Sciatic nerve (tissue), 2 donors: ENCODE measurements at regions not wholly inside any gene's neighbourhood (a gene's known extent, or its start where the extent isn't known, plus 50 kb on each side); places are given as distances from the start of the nearest gene placed in this dataset.

Experiments used
- ATAC-seq: fragments of 200-7000 bp; cut with Tn5 transposase; one replicate; pipeline ENCODE4 v1.9.1; 2020; ENCODE audit warnings: mild to moderate bottlenecking, moderate library complexity
- DNase-seq: peaks from one replicate; pipeline ENCODE4 v3.0.0-alpha.2; 2020; ENCODE audit warnings: low spot score
- intact Hi-C: fragments of 100-400 bp; cut with DNase I; formaldehyde crosslinking; loops from one replicate; pipeline ENCODE4 v1.14.2; 2022
- donor health status: DM: no; HTN: no; CAD: no.
- donor health status: DM: no; HTN: no; CAD: no.

GRCh38 chr7:445563-446288 is 73.9 kb downstream of the PDGFA start:
- no peak for ATAC-seq
- no peak for DNase-seq
- intact Hi-C loops, result no loop called here

GRCh38 chr7:446289-446935 is 73.2 kb downstream of the PDGFA start:
- DNase-seq (no peak), ATAC-seq (no peak)
- intact Hi-C loops, result no loop called here
